Activated naive CD4-positive, alpha-beta T cell treated with anti-CD3 and anti-CD28 coated beads, Interleukin-2, amount 50 U/mL, for 24 hours (primary cell): ENCODE measurements at regions not wholly inside any gene's neighbourhood (a gene's known extent, or its start where the extent isn't known, plus 50 kb on each side); places are given as distances from the start of the nearest gene placed in this dataset.

Experiments used
- H3K27ac Mint-ChIP-seq: one replicate; pipeline ENCODE4 v1.8.0; 2021; ENCODE audit warnings: mild to moderate bottlenecking, mixed read lengths
- H3K27me3 Mint-ChIP-seq: one replicate; pipeline ENCODE4 v1.8.0; 2021; ENCODE audit warnings: mixed read lengths
- H3K36me3 Mint-ChIP-seq: one replicate; pipeline ENCODE4 v1.8.0; 2021; ENCODE audit warnings: mixed read lengths
- H3K4me1 Mint-ChIP-seq: one replicate; pipeline ENCODE4 v1.8.0; 2021; ENCODE audit warnings: mixed read lengths
- H3K4me3 Mint-ChIP-seq: one replicate; pipeline ENCODE4 v1.8.0; 2021; ENCODE audit warnings: mild to moderate bottlenecking, mixed read lengths
- H3K9me3 Mint-ChIP-seq: one replicate; pipeline ENCODE4 v1.8.0; 2021; ENCODE audit warnings: mixed read lengths

DNA sequence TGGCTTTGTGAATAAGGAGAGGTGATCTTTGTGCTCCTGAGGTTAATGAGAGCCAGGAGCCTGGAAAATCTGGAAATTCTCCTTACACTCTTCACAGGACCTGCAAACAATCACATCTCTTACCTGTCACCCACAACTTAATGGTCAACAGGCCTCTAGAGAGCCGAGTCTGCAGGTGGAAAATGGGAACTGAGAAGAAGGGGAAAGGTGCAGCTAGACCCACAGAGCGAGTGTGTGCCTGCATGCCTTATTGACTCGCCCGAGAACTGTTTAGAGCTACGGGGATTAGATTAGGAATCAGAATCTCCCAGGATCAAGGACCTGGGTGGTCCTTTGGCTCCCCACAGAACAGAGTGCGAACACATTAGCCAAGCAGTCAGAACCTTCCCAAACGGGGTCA lies 329.6 kb downstream of the PTEN start:
- no peaks in the 10 kb centered on the region for H3K9me3 Mint-ChIP-seq
- H3K4me1 Mint-ChIP-seq: peaks cover 53% of the 10 kb centered on the region
- no peaks in the 10 kb centered on the region for H3K27me3 Mint-ChIP-seq
- no peaks in the 10 kb centered on the region for H3K36me3 Mint-ChIP-seq
- no peak overlapping the region for H3K4me3 Mint-ChIP-seq
- no peak overlapping the region for H3K27ac Mint-ChIP-seq

DNA sequence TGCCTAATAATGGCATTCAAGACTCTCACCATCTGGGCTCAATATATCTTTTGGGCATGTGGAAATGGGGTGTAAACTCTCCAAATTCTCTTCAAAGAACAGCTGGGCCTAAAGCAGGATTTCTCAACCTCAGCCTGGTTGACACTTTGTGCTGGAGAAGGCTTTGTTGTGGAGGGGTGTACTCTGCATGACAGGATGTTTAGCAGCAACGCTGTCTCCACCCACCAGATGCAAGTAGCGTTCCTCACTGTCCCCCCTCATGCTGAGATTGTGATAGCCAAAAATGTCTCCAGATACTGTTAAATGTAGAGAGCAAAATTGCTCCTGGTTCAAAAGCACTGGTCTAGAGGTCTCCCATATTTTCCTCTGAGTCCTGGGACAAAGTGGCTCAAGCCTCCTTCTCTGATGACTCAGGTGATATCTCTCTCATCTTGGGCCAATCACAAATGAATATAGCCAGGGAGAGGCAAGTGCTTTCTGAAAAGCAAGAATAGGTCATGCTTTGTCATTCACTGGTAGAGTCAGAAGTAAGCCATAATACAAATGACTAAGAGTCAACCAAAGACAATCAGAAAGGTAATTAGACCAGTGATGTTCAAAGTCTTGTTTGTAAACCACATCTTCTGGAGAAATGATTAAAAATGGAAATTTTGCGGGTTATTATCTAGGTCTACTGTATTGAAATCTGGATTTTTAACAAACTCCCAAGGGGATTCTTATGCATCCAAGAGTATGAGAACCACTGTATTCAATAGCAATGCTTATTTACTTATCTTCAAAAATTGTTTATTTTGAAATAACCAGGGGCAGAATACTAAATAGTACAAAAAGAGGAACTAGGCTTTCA lies 330.8 kb downstream of the PTEN start:
- Mint-ChIP-seq H3K4me1 (peaks cover 53% of the 10 kb centered on the region), H3K9me3 (no peaks in the 10 kb centered on the region), H3K27me3 (no peaks in the 10 kb centered on the region), H3K27ac (peak overlapping the region; percentile 85), H3K36me3 (no peaks in the 10 kb centered on the region), H3K4me3 (peak overlapping the region; percentile 40)

DNA sequence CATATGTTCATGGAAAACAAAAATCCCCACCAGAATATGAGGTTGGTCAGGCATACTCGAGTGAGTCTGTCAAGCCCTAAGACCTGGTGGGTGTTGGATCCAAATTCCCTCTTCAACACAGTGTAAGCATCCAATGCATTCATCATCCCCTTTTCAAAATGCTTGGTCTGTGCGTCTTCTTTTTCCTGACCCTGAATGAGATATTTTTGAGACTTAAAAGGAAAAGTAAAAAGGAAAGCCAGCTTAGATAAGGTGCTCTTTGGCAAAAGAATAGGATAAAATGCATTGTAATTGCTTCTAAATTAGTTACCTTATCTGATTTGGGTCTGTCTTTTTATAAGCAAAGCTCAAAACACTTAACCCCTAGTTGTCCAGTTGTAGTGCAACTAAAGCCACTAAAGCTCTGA lies 331.5 kb downstream of the PTEN start:
- H3K27me3 Mint-ChIP-seq: no peaks in the 10 kb centered on the region
- no peak overlapping the region for H3K27ac Mint-ChIP-seq
- H3K36me3 Mint-ChIP-seq: no peaks in the 10 kb centered on the region
- peaks cover 53% of the 10 kb centered on the region for H3K4me1 Mint-ChIP-seq
- no peak overlapping the region for H3K4me3 Mint-ChIP-seq
- no peaks in the 10 kb centered on the region for H3K9me3 Mint-ChIP-seq

DNA sequence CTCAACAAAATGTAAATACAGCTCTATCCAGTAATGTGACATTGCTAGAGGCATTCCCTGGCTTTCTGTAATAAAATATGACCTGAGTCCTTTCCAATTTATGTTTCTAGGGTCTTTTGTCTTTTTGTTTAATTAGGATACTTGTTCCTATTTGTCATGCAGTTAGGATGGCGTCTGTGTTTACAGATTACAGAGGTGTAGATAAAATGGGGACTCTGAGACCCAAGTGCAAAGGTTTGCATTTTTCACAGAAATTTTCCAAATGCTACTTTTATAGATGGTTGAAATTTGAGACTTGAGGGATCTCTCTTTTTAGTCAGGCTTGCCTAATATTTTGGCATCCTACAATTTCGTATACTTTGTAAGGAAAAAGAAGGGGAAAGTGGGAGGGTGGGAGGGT lies 332.4 kb downstream of the PTEN start:
- Mint-ChIP-seq H3K4me3 (no peak overlapping the region), H3K27ac (no peak overlapping the region), H3K4me1 (peaks cover 50% of the 10 kb centered on the region), H3K27me3 (no peaks in the 10 kb centered on the region), H3K36me3 (no peaks in the 10 kb centered on the region), H3K9me3 (no peaks in the 10 kb centered on the region)

DNA sequence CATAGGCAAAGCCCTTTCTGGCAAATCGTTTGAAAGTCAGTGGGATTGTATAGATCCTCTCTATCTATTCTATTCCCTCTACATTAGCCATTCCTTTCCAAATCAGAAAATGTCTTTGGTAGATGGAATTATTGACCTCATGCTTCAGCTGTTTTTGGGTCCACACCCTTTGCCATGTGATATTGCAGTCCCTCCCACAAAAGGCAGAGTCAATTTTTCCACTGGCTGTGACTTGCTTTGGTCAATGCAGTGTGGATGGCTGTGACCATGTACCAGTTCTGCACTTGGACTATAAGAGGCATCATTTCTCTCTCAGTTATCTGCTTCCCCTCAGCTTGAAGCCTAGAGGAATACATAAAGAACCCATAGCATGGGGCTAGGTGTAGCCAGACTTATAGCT lies 332.9 kb downstream of the PTEN start:
- Mint-ChIP-seq H3K4me3 (no peak overlapping the region), H3K27me3 (no peaks in the 10 kb centered on the region), H3K9me3 (no peaks in the 10 kb centered on the region), H3K27ac (no peak overlapping the region), H3K4me1 (peaks cover 47% of the 10 kb centered on the region), H3K36me3 (no peaks in the 10 kb centered on the region)

DNA sequence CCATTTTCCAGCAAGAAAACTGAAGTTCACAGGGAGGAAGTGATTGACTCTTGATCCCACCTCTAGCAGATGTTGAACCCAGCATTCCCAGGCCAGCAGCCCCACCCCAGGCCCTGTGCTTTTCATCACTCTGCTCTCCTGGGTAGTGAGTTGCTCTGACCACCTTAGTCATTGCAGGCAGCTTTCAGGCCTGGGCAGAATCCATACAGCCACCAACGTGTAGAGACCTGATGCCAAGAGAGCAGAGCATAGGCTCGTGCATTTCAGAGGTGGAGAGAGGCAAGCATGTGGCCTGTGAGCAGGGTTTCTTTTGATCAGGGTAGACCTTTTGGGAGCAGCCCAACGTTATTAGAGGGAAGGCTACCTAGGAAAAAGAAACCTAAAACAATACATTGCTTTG lies 334.6 kb downstream of the PTEN start:
- H3K27ac Mint-ChIP-seq: no peak overlapping the region
- H3K4me1 Mint-ChIP-seq: peaks cover 30% of the 10 kb centered on the region
- no peaks in the 10 kb centered on the region for H3K9me3 Mint-ChIP-seq
- H3K4me3 Mint-ChIP-seq: no peak overlapping the region
- H3K27me3 Mint-ChIP-seq: no peaks in the 10 kb centered on the region
- no peaks in the 10 kb centered on the region for H3K36me3 Mint-ChIP-seq

DNA sequence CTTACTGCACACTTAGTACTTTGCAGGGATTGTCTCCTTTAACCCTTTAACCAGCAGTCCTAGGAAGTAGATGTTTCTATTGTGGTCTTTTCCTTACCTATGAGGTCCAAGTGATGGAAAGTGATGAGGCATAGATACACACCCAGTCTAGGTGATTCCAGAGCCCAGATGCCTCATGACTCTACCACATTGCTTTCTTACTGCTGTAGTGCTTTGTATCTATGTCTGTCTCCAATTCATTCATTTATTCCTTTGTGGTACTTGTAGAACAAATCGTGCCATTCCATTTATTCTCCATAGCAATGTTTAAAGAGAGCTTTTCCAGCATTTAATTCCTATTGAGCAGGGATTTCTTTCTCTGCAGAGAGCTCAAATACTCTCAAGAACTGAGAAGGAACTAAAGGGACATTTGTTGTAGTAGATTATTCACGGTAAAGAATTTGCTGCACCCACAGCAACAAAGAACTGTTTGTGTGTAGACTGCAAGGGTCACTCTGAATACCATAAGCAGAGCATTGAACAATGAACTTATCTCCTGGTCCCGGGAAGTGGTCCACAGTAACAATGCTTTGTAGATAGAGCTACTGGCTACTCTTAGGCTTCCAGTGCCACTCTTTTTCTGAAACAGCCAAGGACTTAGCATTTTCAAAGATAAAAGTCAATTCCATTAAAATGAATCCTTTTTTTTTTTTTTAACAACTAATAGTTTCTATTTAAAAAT lies 337.0 kb downstream of the PTEN start:
- Mint-ChIP-seq H3K9me3 (no peaks in the 10 kb centered on the region), H3K27me3 (no peaks in the 10 kb centered on the region), H3K4me3 (no peak overlapping the region), H3K27ac (no peak overlapping the region), H3K4me1 (peaks cover 5% of the 10 kb centered on the region), H3K36me3 (no peaks in the 10 kb centered on the region)

DNA sequence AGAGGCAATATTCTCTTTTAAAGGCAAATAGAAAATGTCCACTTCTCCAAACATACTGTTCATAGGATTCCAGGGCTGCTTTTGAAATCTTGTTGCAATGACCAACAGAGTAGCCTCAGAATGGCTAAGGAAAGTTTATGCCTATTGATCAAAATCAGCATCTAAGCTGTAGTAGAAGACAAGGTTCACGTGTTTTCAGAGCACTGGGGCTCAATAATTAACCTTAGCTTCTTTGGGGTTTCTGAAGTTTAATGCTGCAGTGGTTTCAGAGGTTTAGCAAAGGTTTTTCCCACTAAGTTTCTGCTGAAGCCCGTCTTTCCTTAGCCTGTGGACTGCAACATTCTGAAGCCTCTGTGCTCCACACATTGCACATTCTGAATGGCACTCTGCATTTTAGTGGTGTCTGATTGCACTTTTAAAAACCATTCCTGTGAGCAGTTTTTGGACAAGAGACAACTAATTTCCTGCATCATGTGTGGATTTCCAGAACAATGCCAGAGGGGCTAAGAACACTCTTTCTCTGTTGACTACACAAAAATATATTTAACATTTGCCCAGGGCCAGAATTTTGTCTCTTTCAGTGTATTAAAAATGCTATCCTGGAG lies 342.5 kb downstream of the PTEN start:
- no peak overlapping the region for H3K4me3 Mint-ChIP-seq
- H3K27ac Mint-ChIP-seq: no peak overlapping the region
- H3K36me3 Mint-ChIP-seq: no peaks in the 10 kb centered on the region
- no peaks in the 10 kb centered on the region for H3K27me3 Mint-ChIP-seq
- H3K9me3 Mint-ChIP-seq: no peaks in the 10 kb centered on the region
- H3K4me1 Mint-ChIP-seq: no peaks in the 10 kb centered on the region

DNA sequence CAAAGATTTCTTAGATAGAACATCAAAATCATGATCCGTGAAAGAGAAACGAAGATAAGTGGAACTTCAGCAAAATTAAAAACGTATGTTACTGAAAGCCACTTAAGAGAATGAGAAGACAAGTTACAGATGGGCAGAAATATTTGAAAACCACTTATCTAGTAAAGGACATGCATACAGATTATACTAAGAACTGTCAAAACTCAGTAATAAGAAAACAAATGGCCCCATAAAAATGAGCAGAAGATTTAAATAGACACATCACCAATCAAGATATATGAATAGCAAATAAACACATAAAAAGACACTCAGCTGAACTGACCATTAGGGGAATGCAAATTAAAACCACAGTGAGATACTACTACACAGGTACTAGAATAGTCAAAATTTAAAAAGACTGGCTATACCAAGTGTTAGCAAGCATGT lies 343.7 kb downstream of the PTEN start:
- H3K27ac Mint-ChIP-seq: no peak overlapping the region
- no peaks in the 10 kb centered on the region for H3K9me3 Mint-ChIP-seq
- no peaks in the 10 kb centered on the region for H3K27me3 Mint-ChIP-seq
- H3K36me3 Mint-ChIP-seq: no peaks in the 10 kb centered on the region
- peaks cover 2% of the 10 kb centered on the region for H3K4me1 Mint-ChIP-seq
- no peak overlapping the region for H3K4me3 Mint-ChIP-seq

DNA sequence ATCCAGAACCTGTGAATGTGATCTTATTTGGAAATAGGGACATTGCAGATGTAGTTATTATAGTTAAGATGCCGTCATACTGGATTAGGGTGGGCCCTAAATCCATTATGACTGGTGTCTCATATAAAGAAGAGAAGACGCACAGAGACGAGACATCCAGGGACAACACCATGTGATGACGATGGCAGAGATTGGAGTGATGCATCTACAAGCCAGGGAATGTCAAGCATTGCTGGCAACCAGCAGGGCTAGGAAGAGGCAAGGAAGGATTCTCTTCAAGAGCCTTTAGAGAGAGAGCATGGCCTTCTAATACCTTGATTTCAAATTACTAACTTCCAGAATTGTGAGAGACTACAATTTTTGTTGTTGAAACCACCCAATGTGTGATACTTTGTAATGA lies 345.8 kb downstream of the PTEN start:
- H3K4me1 Mint-ChIP-seq: peaks cover 5% of the 10 kb centered on the region
- H3K36me3 Mint-ChIP-seq: no peaks in the 10 kb centered on the region
- no peak overlapping the region for H3K4me3 Mint-ChIP-seq
- H3K27me3 Mint-ChIP-seq: no peaks in the 10 kb centered on the region
- H3K9me3 Mint-ChIP-seq: no peaks in the 10 kb centered on the region
- no peak overlapping the region for H3K27ac Mint-ChIP-seq

DNA sequence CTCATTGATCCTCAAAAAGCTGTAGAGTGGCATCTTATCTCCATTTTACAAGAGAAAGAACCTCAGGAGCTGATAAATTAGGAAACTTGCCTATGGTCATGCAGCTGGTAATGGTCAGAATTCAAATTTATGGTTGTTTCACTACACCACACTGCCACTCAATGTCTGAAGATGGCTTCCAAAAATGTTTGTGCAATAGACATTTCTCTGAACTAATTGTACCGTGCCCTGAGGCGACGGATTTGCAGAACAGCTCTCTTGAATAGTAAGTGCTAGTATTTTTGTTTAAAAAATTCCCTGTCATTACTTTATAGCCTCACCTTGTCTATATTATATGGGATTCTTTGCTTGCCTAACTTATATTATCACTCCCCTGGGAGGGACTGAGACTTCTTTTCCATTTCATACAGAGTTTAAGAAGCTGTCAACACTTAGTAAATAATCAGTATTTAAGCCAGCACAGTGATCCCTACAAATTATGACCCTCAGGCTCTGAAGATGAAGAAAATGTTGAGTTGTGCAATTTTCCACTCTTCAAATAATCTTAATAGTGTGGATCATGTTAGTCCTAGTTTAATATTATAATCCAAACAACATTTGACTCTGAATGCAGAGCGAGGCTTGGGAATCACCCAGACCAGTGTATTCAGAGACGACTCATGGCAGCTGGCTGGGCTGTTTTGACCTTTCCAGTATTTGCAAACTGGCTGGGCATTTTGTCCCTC lies 346.6 kb downstream of the PTEN start:
- Mint-ChIP-seq H3K9me3 (no peaks in the 10 kb centered on the region), H3K4me1 (peaks cover 5% of the 10 kb centered on the region), H3K27me3 (no peaks in the 10 kb centered on the region), H3K4me3 (no peak overlapping the region), H3K36me3 (no peaks in the 10 kb centered on the region), H3K27ac (no peak overlapping the region)

DNA sequence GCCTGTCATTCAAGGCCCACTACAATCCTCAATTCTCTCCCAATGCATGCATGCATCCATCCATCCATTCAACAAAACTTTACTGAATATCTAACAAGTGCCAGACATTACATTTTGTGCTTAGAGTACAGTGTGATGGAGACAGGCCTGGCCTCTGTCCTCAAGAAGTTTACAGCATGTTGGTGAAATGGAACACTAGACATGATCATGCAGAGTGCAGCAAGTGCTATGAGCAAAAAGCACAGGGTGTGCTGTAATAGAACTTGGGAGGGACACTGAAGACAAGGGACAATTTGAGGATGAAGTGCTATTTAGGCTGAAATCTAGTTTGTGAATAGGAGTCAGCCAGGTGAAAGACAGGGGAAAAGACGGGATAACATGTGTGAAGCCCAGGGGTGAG lies 347.8 kb downstream of the PTEN start:
- H3K4me3 Mint-ChIP-seq: no peak overlapping the region
- no peaks in the 10 kb centered on the region for H3K9me3 Mint-ChIP-seq
- peaks cover 5% of the 10 kb centered on the region for H3K4me1 Mint-ChIP-seq
- H3K27ac Mint-ChIP-seq: no peak overlapping the region
- no peaks in the 10 kb centered on the region for H3K36me3 Mint-ChIP-seq
- no peaks in the 10 kb centered on the region for H3K27me3 Mint-ChIP-seq

DNA sequence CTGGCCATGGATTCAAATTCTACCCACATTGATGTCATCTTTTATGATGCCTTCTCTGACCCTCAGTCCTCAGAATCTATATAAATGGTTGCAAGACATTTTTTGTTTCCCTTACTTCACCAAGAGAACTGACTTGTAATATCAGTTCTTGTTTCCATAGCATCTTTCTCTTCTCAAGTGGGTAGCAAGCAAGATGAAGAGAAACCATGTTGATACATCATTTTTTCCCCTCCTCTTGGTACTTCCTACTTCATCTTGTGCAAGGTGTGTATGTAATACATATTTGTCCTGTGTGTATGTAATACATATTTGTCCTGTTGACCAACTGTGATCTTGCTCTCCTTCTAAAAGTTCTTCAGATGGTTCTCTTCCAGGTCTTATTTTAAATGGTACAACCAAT lies 348.6 kb downstream of the PTEN start:
- H3K27me3 Mint-ChIP-seq: no peaks in the 10 kb centered on the region
- H3K9me3 Mint-ChIP-seq: no peaks in the 10 kb centered on the region
- H3K27ac Mint-ChIP-seq: no peak overlapping the region
- H3K4me1 Mint-ChIP-seq: peaks cover 5% of the 10 kb centered on the region
- H3K4me3 Mint-ChIP-seq: no peak overlapping the region
- no peaks in the 10 kb centered on the region for H3K36me3 Mint-ChIP-seq

DNA sequence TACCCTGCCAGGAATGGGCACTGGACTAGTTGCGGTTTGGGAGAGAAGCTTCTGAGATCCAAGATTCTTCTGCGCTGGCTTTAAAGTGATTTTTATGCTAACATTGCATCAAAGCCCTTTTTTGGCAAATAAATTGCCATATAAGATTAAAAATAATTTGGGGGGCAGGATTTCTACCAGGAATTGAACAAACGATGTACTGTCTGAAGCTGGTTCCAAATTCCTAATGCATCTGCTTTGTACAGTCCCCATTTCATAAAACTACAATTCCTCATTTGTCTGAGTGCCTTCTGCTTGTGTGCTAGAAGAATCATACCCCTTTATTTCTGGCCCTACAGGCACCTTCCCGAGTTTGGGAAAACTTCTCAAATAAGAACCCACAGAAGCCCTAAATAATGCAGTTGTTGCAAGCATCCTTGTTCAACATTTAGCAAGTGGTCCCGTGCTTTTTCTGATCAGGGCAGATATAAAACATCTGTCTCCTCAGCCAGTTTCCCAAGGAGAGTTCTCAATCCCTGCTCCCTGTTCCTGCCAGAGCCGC lies 349.7 kb downstream of the PTEN start:
- no peak overlapping the region for H3K4me3 Mint-ChIP-seq
- peaks cover 5% of the 10 kb centered on the region for H3K4me1 Mint-ChIP-seq
- no peaks in the 10 kb centered on the region for H3K27me3 Mint-ChIP-seq
- H3K36me3 Mint-ChIP-seq: no peaks in the 10 kb centered on the region
- no peaks in the 10 kb centered on the region for H3K9me3 Mint-ChIP-seq
- H3K27ac Mint-ChIP-seq: no peak overlapping the region

DNA sequence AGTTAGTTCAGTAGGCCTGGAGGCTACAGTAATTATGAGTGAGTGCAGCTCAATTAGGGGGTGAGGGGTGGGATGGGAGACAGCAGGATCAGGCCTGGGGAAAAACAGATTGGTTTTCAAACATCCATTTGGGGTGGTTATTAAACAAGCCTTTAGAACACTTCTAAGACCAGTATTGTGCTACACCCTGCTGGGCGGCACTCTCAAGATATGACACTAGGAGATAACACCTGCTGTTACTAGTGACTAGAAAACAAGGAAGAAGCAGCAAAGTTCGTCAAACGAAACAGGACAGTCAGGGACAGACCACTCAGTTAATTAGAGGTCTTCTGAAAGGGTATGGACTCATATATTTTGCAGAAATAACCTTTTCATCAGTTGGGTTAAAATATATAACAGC lies 353.6 kb downstream of the PTEN start:
- H3K4me1 Mint-ChIP-seq: peaks cover 10% of the 10 kb centered on the region
- H3K9me3 Mint-ChIP-seq: no peaks in the 10 kb centered on the region
- no peak overlapping the region for H3K27ac Mint-ChIP-seq
- H3K4me3 Mint-ChIP-seq: no peak overlapping the region
- no peaks in the 10 kb centered on the region for H3K36me3 Mint-ChIP-seq
- no peaks in the 10 kb centered on the region for H3K27me3 Mint-ChIP-seq
